Gastrocnemius medialis (tissue), 4 donors: ENCODE measurements at regions not wholly inside any gene's neighbourhood (a gene's known extent, or its start where the extent isn't known, plus 50 kb on each side); places are given as distances from the start of the nearest gene placed in this dataset.

ENCODE experiments used
- POLR2A ChIP-seq, 2 donors: fragments of 450-650 bp; IDR thresholded peaks; one replicate each; pipeline ENCODE4 v1.6.1; 2017; ENCODE audit warnings: antibody characterized with exemption in 2 of 2, mild to moderate bottlenecking in 2 of 2, moderate library complexity in 2 of 2
- TF ChIP-seq, protein P1 (sequence below), 5 experiments: fragments of 450-650 bp in 3 of 5; fragments of 200-600 bp in 2 of 5; sonication (generic) in 2 of 5; IDR thresholded peaks in 4 of 5; conservative IDR thresholded peaks in 1 of 5; 1 replicate in 4 of 5; 2 replicates in 1 of 5; pipeline ENCODE4 v1.5.1; 2016 to 2019; ENCODE audit warnings: antibody characterized with exemption in 5 of 5, mild to moderate bottlenecking in 3 of 5, moderate library complexity in 3 of 5

DNA sequence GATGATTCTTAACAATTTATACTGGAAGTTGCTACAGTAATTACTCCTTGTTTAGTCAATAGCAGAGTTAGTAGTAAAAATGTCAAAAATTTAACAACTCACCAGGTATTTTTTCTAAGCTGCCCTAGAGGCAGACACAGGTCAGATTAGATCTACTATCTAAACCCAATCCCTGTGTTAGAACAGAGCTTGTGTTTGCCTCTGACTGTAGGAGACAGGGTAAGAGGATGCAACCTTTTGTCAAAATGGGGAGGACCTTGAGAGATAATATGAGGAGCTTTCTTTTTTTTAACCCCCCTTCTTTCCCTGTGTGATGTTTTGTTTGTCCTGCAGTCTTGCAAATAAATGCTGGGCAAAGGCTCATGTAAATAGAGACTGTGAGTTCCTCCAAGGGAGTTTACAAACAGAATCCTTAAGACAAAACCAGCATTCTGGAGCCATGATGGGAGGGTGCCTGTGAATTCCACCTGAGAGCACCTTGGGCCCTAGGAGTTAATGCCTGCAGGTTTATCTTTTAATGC is 353.1 kb downstream of the GATA3 start:
- TF ChIP-seq, protein P1, sequence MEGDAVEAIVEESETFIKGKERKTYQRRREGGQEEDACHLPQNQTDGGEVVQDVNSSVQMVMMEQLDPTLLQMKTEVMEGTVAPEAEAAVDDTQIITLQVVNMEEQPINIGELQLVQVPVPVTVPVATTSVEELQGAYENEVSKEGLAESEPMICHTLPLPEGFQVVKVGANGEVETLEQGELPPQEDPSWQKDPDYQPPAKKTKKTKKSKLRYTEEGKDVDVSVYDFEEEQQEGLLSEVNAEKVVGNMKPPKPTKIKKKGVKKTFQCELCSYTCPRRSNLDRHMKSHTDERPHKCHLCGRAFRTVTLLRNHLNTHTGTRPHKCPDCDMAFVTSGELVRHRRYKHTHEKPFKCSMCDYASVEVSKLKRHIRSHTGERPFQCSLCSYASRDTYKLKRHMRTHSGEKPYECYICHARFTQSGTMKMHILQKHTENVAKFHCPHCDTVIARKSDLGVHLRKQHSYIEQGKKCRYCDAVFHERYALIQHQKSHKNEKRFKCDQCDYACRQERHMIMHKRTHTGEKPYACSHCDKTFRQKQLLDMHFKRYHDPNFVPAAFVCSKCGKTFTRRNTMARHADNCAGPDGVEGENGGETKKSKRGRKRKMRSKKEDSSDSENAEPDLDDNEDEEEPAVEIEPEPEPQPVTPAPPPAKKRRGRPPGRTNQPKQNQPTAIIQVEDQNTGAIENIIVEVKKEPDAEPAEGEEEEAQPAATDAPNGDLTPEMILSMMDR (IDR thresholded peaks at IDR 0.05 in 4 of 5, conservative IDR thresholded peaks at IDR 0.05 in 1 of 5), result no peak
- no peak for TF ChIP-seq POLR2A (IDR thresholded peaks at IDR 0.05)
